NCI-H1417 (cell line): ENCODE measurements at regions not wholly inside any gene's neighbourhood (a gene's known extent, or its start where the extent isn't known, plus 50 kb on each side); places are given as distances from the start of the nearest gene placed in this dataset.
"Not testable (repeated sequence)": the region's sequence is repeated elsewhere in the genome, so short reads cannot be mapped to it uniquely, and the experiment has no call there.

Experiments
- DNase-seq, 3 experiments: peaks; one replicate each; lab custom pipeline; 2025; lab: John Stamatoyannopoulos, UW

- no peak for DNase-seq
These were observed 468.1 kb upstream of the ACTBL2 start for GRCh38 chr5:57950616-57951228.

GRCh38 chr5:57948091-57948490 is 465.5 kb upstream of the ACTBL2 start:
- no peak for DNase-seq

GRCh38 chr5:57947181-57947580 is 464.6 kb upstream of the ACTBL2 start:
- no peak for DNase-seq

- no peak for DNase-seq
These were observed 458.3 kb upstream of the ACTBL2 start for GRCh38 chr5:57940879-57941278.

GRCh38 chr5:57940236-57940635 is 457.6 kb upstream of the ACTBL2 start:
- DNase-seq, result no peak

- DNase-seq, result no peak
These were observed 457.2 kb upstream of the ACTBL2 start for GRCh38 chr5:57939771-57940170.

- no peak for DNase-seq
These were observed 456.7 kb upstream of the ACTBL2 start for GRCh38 chr5:57939335-57939734.

GRCh38 chr5:57938174-57938557 is 455.6 kb upstream of the ACTBL2 start:
- no peak for DNase-seq

GRCh38 chr5:57937501-57938173 is 455.0 kb upstream of the ACTBL2 start:
- DNase-seq, result peak in 1 of 3 experiments; percentile 1

GRCh38 chr5:57937025-57937424 is 454.4 kb upstream of the ACTBL2 start:
- DNase-seq, result no peak

GRCh38 chr5:57932761-57933160 is 450.1 kb upstream of the ACTBL2 start:
- DNase-seq, result peak in 1 of 3 experiments; percentile 0

- no peak for DNase-seq
These were observed 449.2 kb upstream of the ACTBL2 start for GRCh38 chr5:57931807-57932206.

- peak in 1 of 3 experiments; percentile 1 for DNase-seq
These were observed 448.7 kb upstream of the ACTBL2 start for GRCh38 chr5:57931352-57931751.

- DNase-seq, result no peak
These were observed 446.7 kb upstream of the ACTBL2 start for GRCh38 chr5:57929271-57929670.

GRCh38 chr5:57923094-57923493 is 440.5 kb upstream of the ACTBL2 start:
- not testable (repeated sequence) for DNase-seq

GRCh38 chr5:57917004-57917403 is 434.4 kb upstream of the ACTBL2 start:
- DNase-seq, result no peak

- DNase-seq, result no peak
These were observed 432.9 kb upstream of the ACTBL2 start for GRCh38 chr5:57915536-57915935.

GRCh38 chr5:57911438-57911837 is 428.8 kb upstream of the ACTBL2 start:
- no peak for DNase-seq

- DNase-seq, result no peak
These were observed 424.1 kb upstream of the ACTBL2 start for GRCh38 chr5:57906671-57907070.

GRCh38 chr5:57903458-57903857 is 420.8 kb upstream of the ACTBL2 start:
- DNase-seq, result no peak

GRCh38 chr5:57902095-57902494 is 419.5 kb upstream of the ACTBL2 start:
- no peak for DNase-seq

GRCh38 chr5:57900381-57900944 is 417.9 kb upstream of the ACTBL2 start:
- DNase-seq, result no peak

GRCh38 chr5:57896576-57896975 is 414.0 kb upstream of the ACTBL2 start:
- no peak for DNase-seq

GRCh38 chr5:57895766-57896165 is 413.2 kb upstream of the ACTBL2 start:
- DNase-seq, result no peak
